H9 (cell line): ENCODE measurements at regions not wholly inside any gene's neighbourhood (a gene's known extent, or its start where the extent isn't known, plus 50 kb on each side); places are given as distances from the start of the nearest gene placed in this dataset.

Source experiments
- DNase-seq: peaks from one replicate; pipeline ENCODE4 v3.0.0-alpha.2; 2017
- H2AFZ ChIP-seq: one replicate; pipeline ENCODE4 v1.6.1; 2013; ENCODE audit warnings: mild to moderate bottlenecking, low read length, control low read depth, moderate library complexity
- H2AK5ac ChIP-seq: 2 replicates; pipeline ENCODE4 v1.6.1; 2013; ENCODE audit warnings: low read length, control low read depth, mixed read lengths; ENCODE audit not compliant: insufficient read length
- H2BK120ac ChIP-seq: one replicate; pipeline ENCODE4 v1.6.1; 2013; ENCODE audit warnings: low read depth, mild to moderate bottlenecking, low read length, control low read depth, inconsistent platforms; ENCODE audit not compliant: poor library complexity, severe bottlenecking
- H2BK12ac ChIP-seq: 2 replicates; pipeline ENCODE4 v1.6.1; 2013; ENCODE audit warnings: low read length, control low read depth, mixed read lengths, low read depth; ENCODE audit not compliant: insufficient read length
- H2BK15ac ChIP-seq: 2 replicates; pipeline ENCODE4 v1.6.1; 2013; ENCODE audit warnings: low read depth, low read length, control low read depth
- H2BK20ac ChIP-seq: one replicate; pipeline ENCODE4 v1.6.1; 2013; ENCODE audit warnings: low read depth, mild to moderate bottlenecking, low read length, control low read depth, inconsistent platforms; ENCODE audit not compliant: poor library complexity, severe bottlenecking
- H2BK5ac ChIP-seq: 2 replicates; pipeline ENCODE4 v1.6.1; 2013; ENCODE audit warnings: low read length, control low read depth, mixed read lengths; ENCODE audit not compliant: insufficient read length
- H3K14ac ChIP-seq: 2 replicates; pipeline ENCODE4 v1.6.1; 2013; ENCODE audit warnings: low read length, control low read depth; ENCODE audit not compliant: insufficient read depth
- H3K18ac ChIP-seq: 2 replicates; pipeline ENCODE4 v1.6.1; 2013; ENCODE audit warnings: low read depth, mild to moderate bottlenecking, mixed read lengths, low read length, control low read depth; ENCODE audit not compliant: insufficient read length
- H3K23ac ChIP-seq: 2 replicates; pipeline ENCODE4 v1.6.1; 2013; ENCODE audit warnings: low read length, control low read depth, mixed read lengths, low read depth; ENCODE audit not compliant: insufficient read length
- H3K23me2 ChIP-seq: 2 replicates; pipeline ENCODE4 v1.6.1; 2013; ENCODE audit warnings: low read depth, mild to moderate bottlenecking, mixed read lengths, low read length, control low read depth; ENCODE audit not compliant: insufficient read length, poor library complexity, severe bottlenecking
- H3K27ac ChIP-seq: 2 replicates; pipeline ENCODE4 v1.5.1; 2013; ENCODE audit warnings: low read length, control low read depth, mixed read lengths, low read depth; ENCODE audit not compliant: insufficient read length
- H3K27me3 ChIP-seq: 2 replicates; pipeline ENCODE4 v1.6.1; 2013; ENCODE audit warnings: low read length, control low read depth, inconsistent platforms; ENCODE audit not compliant: insufficient read depth
- H3K4ac ChIP-seq: 2 replicates; pipeline ENCODE4 v1.6.1; 2013; ENCODE audit warnings: low read depth, mild to moderate bottlenecking, control low read depth, inconsistent platforms, low read length, moderate library complexity
- H3K4me1 ChIP-seq: 2 replicates; pipeline ENCODE4 v1.6.1; 2013; ENCODE audit warnings: low read length, control low read depth, inconsistent platforms; ENCODE audit not compliant: insufficient read depth
- H3K4me2 ChIP-seq: 2 replicates; pipeline ENCODE4 v1.6.1; 2013; ENCODE audit warnings: low read length, control low read depth, mixed read lengths; ENCODE audit not compliant: insufficient read length, insufficient read depth
- H3K56ac ChIP-seq: 2 replicates; pipeline ENCODE4 v1.6.1; 2013; ENCODE audit warnings: low read depth, mild to moderate bottlenecking, mixed read lengths, low read length, control low read depth; ENCODE audit not compliant: insufficient read length
- H3K79me1 ChIP-seq: 2 replicates; pipeline ENCODE4 v1.6.1; 2013; ENCODE audit warnings: low read depth, mild to moderate bottlenecking, moderate library complexity, low read length, control low read depth, inconsistent platforms; ENCODE audit not compliant: insufficient read depth, poor library complexity, severe bottlenecking
- H3K79me2 ChIP-seq: 2 replicates; pipeline ENCODE4 v1.6.1; 2013; ENCODE audit warnings: low read length, control low read depth, inconsistent platforms; ENCODE audit not compliant: insufficient read depth
- H3K9ac ChIP-seq: 2 replicates; pipeline ENCODE4 v1.6.1; 2013; ENCODE audit warnings: low read length, control low read depth, mixed read lengths; ENCODE audit not compliant: insufficient read length; ENCODE audit errors: extremely low read depth
- H3K9me3 ChIP-seq: one replicate; pipeline ENCODE4 v1.6.1; 2013; ENCODE audit warnings: low read depth, low read length, inconsistent platforms; ENCODE audit not compliant: control insufficient read depth
- H3T11ph ChIP-seq: one replicate; pipeline ENCODE4 v1.6.1; 2013; ENCODE audit warnings: mild to moderate bottlenecking, low read length, control low read depth, inconsistent platforms
- H4K20me1 ChIP-seq: one replicate; pipeline ENCODE4 v1.6.1; 2013; ENCODE audit not compliant: control insufficient read depth, insufficient read length, insufficient read depth
- H4K5ac ChIP-seq: 2 replicates; pipeline ENCODE4 v1.6.1; 2013; ENCODE audit warnings: low read depth, mild to moderate bottlenecking, mixed read lengths, low read length, control low read depth; ENCODE audit not compliant: insufficient read length
- H4K8ac ChIP-seq: replicated peaks from 2 replicates; pipeline ENCODE4 v1.6.1; 2013; ENCODE audit warnings: low read length, control low read depth, mixed read lengths, low read depth; ENCODE audit not compliant: insufficient read length
- H4K91ac ChIP-seq: 2 replicates; pipeline ENCODE4 v1.6.1; 2013; ENCODE audit warnings: low read depth, mild to moderate bottlenecking, moderate library complexity, mixed read lengths, low read length, control low read depth; ENCODE audit not compliant: insufficient read length
- H3K27ac Mint-ChIP-seq, 3 experiments: 2 replicates in 2 of 3; 3 replicates in 1 of 3; pipeline ENCODE4 v1.8.0; 2020 to 2021; ENCODE audit warnings: mixed read lengths in 3 of 3, mild to moderate bottlenecking in 1 of 3, moderate library complexity in 1 of 3
- H3K27me3 Mint-ChIP-seq: 2 replicates; pipeline ENCODE4 v1.8.0; 2021; ENCODE audit warnings: low read depth, mild to moderate bottlenecking, moderate library complexity, mixed read lengths
- H3K36me3 Mint-ChIP-seq, 3 experiments: 2 replicates in 2 of 3; 3 replicates in 1 of 3; pipeline ENCODE4 v1.8.0; 2020 to 2021; ENCODE audit warnings: low read depth in 3 of 3, mixed read lengths in 3 of 3; ENCODE audit not compliant: insufficient read depth in 1 of 3
- H3K4me1 Mint-ChIP-seq, 2 experiments: 2 replicates each; pipeline ENCODE4 v1.8.0; 2020; ENCODE audit warnings: mixed read lengths in 2 of 2
- H3K4me3 Mint-ChIP-seq, 2 experiments: 2 replicates in 1 of 2; 3 replicates in 1 of 2; pipeline ENCODE4 v1.8.0; 2020 to 2021; ENCODE audit warnings: mild to moderate bottlenecking in 2 of 2, mixed read lengths in 2 of 2, moderate library complexity in 1 of 2
- H3K9me3 Mint-ChIP-seq, 2 experiments: 2 replicates in 1 of 2; 3 replicates in 1 of 2; pipeline ENCODE4 v1.8.0; 2020; ENCODE audit warnings: mild to moderate bottlenecking in 2 of 2, mixed read lengths in 2 of 2, moderate library complexity in 1 of 2
- WGBS: extraction: QIAGEN DNeasy Blood & Tissue Kit; methylation state at CpG from one replicate; pipeline ENCODE4 v1.1.7; 2013; ENCODE audit warnings: missing lambda C conversion rate, low lambda C conversion rate, mixed read lengths; ENCODE audit not compliant: insufficient read length; ENCODE audit errors: extremely low coverage; 5-methylcytosine and 5-hydroxymethylcytosine counted together
- TF ChIP-seq, protein P1 (sequence below): fragments of 200-600 bp; sonication (generic); conservative IDR thresholded peaks from 3 replicates; pipeline ENCODE4 v1.8.0; 2021; ENCODE audit warnings: antibody characterized with exemption, mild to moderate bottlenecking

DNA sequence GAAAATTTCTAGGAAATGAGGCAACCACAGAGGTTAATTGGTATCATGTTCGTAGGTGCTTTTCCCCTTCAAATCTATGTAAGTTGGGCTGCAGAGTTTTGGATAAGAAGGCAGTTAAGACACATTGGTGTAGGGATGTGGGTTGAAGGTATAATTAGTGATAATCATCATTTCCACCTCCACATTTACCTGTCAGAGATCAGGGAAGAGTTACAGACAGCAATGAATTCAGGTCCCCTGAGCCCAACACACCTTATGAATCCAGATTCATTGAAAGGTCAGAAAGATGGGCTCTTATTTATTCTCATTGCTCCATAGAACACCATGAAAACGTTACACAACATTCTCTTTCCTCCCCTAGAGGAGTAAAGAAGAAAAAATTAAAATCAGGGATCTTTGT lies 308.7 kb downstream of the C11orf87 start:
- no peak overlapping the region for H3K9ac ChIP-seq
- no peak overlapping the region for H3K23ac ChIP-seq
- no peak overlapping the region for H3K4me2 ChIP-seq
- H3T11ph ChIP-seq: no peak overlapping the region
- H3K27me3 ChIP-seq: no peaks in the 10 kb centered on the region
- H3K4me1 ChIP-seq: no peaks in the 10 kb centered on the region; the same call in 1 of the 2 replicates
- no peak overlapping the region for H2BK15ac ChIP-seq
- no peak overlapping the region for H4K5ac ChIP-seq
- DNase-seq: no peak
- no peak overlapping the region for H3K56ac ChIP-seq
- no peaks in the 10 kb centered on the region for H4K20me1 ChIP-seq
- no peak overlapping the region for H2BK120ac ChIP-seq
- H4K8ac ChIP-seq: no peak overlapping the region
- Mint-ChIP-seq H3K27ac (no peak overlapping the region), H3K9me3 (no peaks in the 10 kb centered on the region), H3K4me3 (no peak overlapping the region), H3K4me1 (no peaks in the 10 kb centered on the region; a peak in 1 of 4 replicates), H3K27me3 (no peaks in the 10 kb centered on the region), H3K36me3 (no peaks in the 10 kb centered on the region)
- no peaks in the 10 kb centered on the region for H3K9me3 ChIP-seq
- H2BK5ac ChIP-seq: no peak overlapping the region
- no peak overlapping the region for H4K91ac ChIP-seq
- H3K14ac ChIP-seq: no peak overlapping the region
- H2AK5ac ChIP-seq: no peak overlapping the region
- no peak overlapping the region for H3K18ac ChIP-seq
- no peak overlapping the region for H2BK12ac ChIP-seq
- no peak overlapping the region for H2BK20ac ChIP-seq
- H2AFZ ChIP-seq: no peak overlapping the region
- TF ChIP-seq, protein P1, sequence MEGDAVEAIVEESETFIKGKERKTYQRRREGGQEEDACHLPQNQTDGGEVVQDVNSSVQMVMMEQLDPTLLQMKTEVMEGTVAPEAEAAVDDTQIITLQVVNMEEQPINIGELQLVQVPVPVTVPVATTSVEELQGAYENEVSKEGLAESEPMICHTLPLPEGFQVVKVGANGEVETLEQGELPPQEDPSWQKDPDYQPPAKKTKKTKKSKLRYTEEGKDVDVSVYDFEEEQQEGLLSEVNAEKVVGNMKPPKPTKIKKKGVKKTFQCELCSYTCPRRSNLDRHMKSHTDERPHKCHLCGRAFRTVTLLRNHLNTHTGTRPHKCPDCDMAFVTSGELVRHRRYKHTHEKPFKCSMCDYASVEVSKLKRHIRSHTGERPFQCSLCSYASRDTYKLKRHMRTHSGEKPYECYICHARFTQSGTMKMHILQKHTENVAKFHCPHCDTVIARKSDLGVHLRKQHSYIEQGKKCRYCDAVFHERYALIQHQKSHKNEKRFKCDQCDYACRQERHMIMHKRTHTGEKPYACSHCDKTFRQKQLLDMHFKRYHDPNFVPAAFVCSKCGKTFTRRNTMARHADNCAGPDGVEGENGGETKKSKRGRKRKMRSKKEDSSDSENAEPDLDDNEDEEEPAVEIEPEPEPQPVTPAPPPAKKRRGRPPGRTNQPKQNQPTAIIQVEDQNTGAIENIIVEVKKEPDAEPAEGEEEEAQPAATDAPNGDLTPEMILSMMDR: no peak
- H3K27ac ChIP-seq: no peak overlapping the region
- no peaks in the 10 kb centered on the region for H3K23me2 ChIP-seq
- no CpG with 5 or more reads among the region's 2 CpGs for WGBS
- H3K79me2 ChIP-seq: no peaks in the 10 kb centered on the region
- no peak overlapping the region for H3K4ac ChIP-seq
- no peaks in the 10 kb centered on the region for H3K79me1 ChIP-seq
